HL-60 (cell line): ENCODE measurements at regions not wholly inside any gene's neighbourhood (a gene's known extent, or its start where the extent isn't known, plus 50 kb on each side); places are given as distances from the start of the nearest gene placed in this dataset.

Experiments used
- DNase-seq, 2 experiments: peaks; one replicate each; pipeline ENCODE4 v3.0.0-alpha.2; 2010 to 2020; ENCODE audit warnings: low read depth in 1 of 2, low spot score in 1 of 2
- H3K27ac ChIP-seq: fragments of 250-450 bp; sonication (Bioruptor Pico); replicated peaks from 2 replicates; pipeline ENCODE4 v1.5.1; 2020; ENCODE audit warnings: mild to moderate bottlenecking, moderate library complexity
- H3K27me3 ChIP-seq: fragments of 250-450 bp; sonication (Bioruptor Pico); 2 replicates; pipeline ENCODE4 v1.5.1; 2021; ENCODE audit warnings: mild to moderate bottlenecking, moderate library complexity; ENCODE audit not compliant: insufficient read depth, poor library complexity, severe bottlenecking
- H3K4me3 ChIP-seq: replicated peaks from 2 replicates; pipeline ENCODE4 v1.5.1; 2011; ENCODE audit warnings: mild to moderate bottlenecking, control low read depth, low read length; ENCODE audit not compliant: insufficient read depth
- CTCF ChIP-seq: IDR thresholded peaks from one replicate; pipeline ENCODE4 v1.5.1; 2011; ENCODE audit warnings: low read length, control low read depth, inconsistent platforms; ENCODE audit not compliant: insufficient read depth
- GABPA ChIP-seq: IDR thresholded peaks from 2 replicates; pipeline ENCODE4 v1.6.1; 2012; ENCODE audit warnings: low read depth
- POLR2AphosphoS5 ChIP-seq: IDR thresholded peaks from 2 replicates; pipeline ENCODE4 v1.6.1; 2012; ENCODE audit warnings: low read depth
- SPI1 ChIP-seq: IDR thresholded peaks from 2 replicates; pipeline ENCODE4 v1.6.1; 2012; ENCODE audit warnings: low read depth, mild to moderate bottlenecking, borderline replicate concordance
- TF ChIP-seq, protein P1 (sequence below): IDR thresholded peaks from 2 replicates; pipeline ENCODE4 v1.6.1; 2012; ENCODE audit warnings: low read depth; ENCODE audit not compliant: insufficient replicate concordance

DNA sequence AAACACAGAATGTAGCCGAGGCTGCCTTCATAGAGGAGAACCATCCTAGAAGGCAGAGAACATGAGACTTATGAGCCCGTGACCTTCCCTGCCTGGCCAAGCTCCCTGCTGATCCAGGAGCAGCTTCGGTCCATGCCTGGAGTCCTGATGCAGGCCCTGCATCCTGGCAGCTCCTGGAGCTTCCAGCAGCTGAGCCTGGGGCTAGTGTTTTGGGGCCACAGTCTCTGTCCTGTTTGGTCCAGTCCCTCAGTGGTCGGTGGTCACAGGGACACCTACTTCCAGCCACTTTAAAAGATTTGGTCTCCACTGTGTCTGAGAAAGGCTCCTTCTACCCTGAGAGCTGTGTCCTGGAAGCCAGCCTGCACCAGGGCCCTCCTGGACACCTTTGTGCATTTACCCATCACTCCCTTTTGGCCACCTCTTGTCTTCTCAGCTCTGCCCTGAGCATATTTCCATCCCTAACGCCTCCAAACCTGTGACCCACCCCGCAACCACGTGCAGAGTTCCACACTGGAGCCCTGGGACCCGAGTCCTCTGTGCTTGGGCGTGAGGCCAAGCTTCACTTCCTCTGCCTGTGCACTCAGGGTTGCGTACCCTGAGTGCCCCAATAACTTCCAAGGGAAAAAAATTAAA is 315.2 kb upstream of the ZNF32 start:
- no peak overlapping the region for H3K4me3 ChIP-seq
- no peak for DNase-seq
- peaks cover 10% of the 10 kb centered on the region for H3K27me3 ChIP-seq
- TF ChIP-seq SPI1: no peak
- no peak for TF ChIP-seq POLR2AphosphoS5
- TF ChIP-seq GABPA: no peak
- TF ChIP-seq, protein P1, sequence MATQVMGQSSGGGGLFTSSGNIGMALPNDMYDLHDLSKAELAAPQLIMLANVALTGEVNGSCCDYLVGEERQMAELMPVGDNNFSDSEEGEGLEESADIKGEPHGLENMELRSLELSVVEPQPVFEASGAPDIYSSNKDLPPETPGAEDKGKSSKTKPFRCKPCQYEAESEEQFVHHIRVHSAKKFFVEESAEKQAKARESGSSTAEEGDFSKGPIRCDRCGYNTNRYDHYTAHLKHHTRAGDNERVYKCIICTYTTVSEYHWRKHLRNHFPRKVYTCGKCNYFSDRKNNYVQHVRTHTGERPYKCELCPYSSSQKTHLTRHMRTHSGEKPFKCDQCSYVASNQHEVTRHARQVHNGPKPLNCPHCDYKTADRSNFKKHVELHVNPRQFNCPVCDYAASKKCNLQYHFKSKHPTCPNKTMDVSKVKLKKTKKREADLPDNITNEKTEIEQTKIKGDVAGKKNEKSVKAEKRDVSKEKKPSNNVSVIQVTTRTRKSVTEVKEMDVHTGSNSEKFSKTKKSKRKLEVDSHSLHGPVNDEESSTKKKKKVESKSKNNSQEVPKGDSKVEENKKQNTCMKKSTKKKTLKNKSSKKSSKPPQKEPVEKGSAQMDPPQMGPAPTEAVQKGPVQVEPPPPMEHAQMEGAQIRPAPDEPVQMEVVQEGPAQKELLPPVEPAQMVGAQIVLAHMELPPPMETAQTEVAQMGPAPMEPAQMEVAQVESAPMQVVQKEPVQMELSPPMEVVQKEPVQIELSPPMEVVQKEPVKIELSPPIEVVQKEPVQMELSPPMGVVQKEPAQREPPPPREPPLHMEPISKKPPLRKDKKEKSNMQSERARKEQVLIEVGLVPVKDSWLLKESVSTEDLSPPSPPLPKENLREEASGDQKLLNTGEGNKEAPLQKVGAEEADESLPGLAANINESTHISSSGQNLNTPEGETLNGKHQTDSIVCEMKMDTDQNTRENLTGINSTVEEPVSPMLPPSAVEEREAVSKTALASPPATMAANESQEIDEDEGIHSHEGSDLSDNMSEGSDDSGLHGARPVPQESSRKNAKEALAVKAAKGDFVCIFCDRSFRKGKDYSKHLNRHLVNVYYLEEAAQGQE: no peak
- TF ChIP-seq CTCF: no peak
- H3K27ac ChIP-seq: no peak overlapping the region

DNA sequence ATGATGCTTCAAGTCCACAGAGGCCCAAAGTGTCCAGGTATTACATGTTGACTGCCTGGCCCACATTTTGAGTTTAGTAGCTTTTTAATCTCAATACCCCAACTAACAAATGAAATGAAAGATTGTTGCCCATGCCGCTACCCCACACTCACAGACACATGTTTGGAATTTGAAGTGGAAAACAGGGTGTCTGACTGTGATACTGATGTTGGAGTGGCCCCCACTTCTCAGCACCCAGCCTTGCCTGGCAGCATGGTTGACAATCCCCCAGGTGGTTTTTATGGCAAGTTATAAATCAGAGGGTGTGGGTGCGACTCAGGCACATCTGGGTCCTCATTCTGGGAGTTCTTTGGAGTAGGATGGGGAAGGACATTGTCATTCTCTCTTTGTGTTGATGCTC is 314.7 kb upstream of the ZNF32 start:
- no peak for TF ChIP-seq CTCF
- Histone ChIP-seq H3K27ac (no peak overlapping the region), H3K4me3 (no peak overlapping the region), H3K27me3 (peaks cover 7% of the 10 kb centered on the region)
- DNase-seq: no peak

DNA sequence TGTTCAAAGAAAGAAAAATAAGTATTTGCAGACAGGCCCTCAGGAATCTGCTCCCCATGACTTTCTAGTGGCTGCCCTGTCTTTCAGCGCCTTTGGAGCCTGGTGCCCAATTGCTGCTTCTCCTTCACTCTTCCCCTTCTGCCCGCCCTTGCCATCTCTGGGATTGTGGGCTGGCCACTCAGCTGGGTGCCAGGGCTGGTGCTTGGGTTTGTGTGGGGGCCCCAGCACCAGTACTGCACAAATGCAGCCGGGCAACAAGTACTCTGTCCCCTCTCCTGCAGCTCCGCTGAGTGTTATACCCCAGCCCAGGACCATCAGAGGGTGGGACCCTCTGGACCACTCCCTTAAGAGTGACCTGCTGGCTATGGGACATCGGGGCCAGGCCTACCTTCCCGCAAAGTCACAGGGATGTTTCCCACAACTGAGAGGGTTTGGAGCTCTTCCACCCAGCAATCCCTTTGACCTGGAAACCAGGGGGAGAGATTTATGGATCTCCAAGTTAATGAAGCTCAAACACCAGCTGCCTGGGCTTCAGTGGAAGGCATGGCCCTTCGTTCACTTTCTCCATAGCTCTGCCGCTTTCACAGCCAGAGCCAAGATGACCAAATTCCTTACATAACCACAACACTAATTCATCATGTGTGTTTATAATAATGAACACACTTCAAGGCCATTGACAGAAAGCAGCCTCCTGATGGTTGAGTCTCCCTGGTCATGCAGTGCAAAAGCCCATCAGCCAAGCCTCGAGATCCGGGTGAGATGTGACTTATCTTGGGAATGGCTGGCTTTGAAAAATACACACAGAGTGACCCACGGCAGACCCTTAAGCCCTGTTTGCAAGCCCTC is 313.9 kb upstream of the ZNF32 start:
- DNase-seq: no peak
- no peak overlapping the region for H3K4me3 ChIP-seq
- H3K27ac ChIP-seq: no peak overlapping the region
- H3K27me3 ChIP-seq: peaks cover 5% of the 10 kb centered on the region
- TF ChIP-seq, protein P1: no peak
- TF ChIP-seq POLR2AphosphoS5: no peak
- TF ChIP-seq SPI1: no peak
- TF ChIP-seq CTCF: no peak
- TF ChIP-seq GABPA: no peak
